HCT116 (cell line): ENCODE measurements at regions not wholly inside any gene's neighbourhood (a gene's known extent, or its start where the extent isn't known, plus 50 kb on each side); places are given as distances from the start of the nearest gene placed in this dataset.

Experiments used
- ATAC-seq: fragments of 200-7000 bp; cut with Tn5 transposase; 2 replicates; pipeline ENCODE4 v1.9.1; 2020; ENCODE audit warnings: mild to moderate bottlenecking, moderate library complexity
- BruUV-seq: library from RNA; stranded (reverse); fragments of 400-500 nt; replicated peaks from 2 replicates; lab custom pipeline; 2021; lab: Mats Ljungman, UMichigan
- CTCF ChIA-PET: fragments of 300-600 bp; sonication (Branson Sonifier 250); formaldehyde crosslinking; loops from one replicate; lab custom pipeline; 2021; ENCODE audit warnings: antibody characterized with exemption; lab: Charles Lee
- POLR2A ChIA-PET: fragments of 300-600, 350-600 bp; sonication (Branson Sonifier 250); formaldehyde crosslinking; loops from one replicate; lab custom pipeline; 2021; ENCODE audit warnings: antibody characterized with exemption; lab: Charles Lee
- RAD21 ChIA-PET, 2 experiments: fragments of 300-600 bp; sonication (Branson Sonifier 250); formaldehyde crosslinking; loops; one replicate each; lab custom pipeline; 2023; ENCODE audit warnings: low total read pairs in 2 of 2; ENCODE audit not compliant: uncharacterized antibody in 2 of 2, unreplicated experiment in 2 of 2, low non-redundant PET in 1 of 2; lab: Charles Lee
- DNase-seq: peaks from one replicate; pipeline ENCODE4 v3.0.0-alpha.2; 2010; ENCODE audit warnings: low read depth, low spot score
- H2AFZ ChIP-seq: fragments of 200-600 bp; shearing (Covaris generic), sonication (generic); 2 replicates; pipeline ENCODE4 v1.6.1; 2017; ENCODE audit warnings: low read depth, mixed run types, mixed read lengths, antibody characterized with exemption, low read length; ENCODE audit not compliant: poor library complexity, severe bottlenecking
- H3K27ac ChIP-seq: 2 replicates; pipeline ENCODE4 v1.5.1; 2012; ENCODE audit warnings: low read depth, low read length
- H3K27me3 ChIP-seq: fragments of 200-600 bp; sonication (generic); 2 replicates; pipeline ENCODE4 v1.6.1; 2016; ENCODE audit warnings: mixed run types, low read length, mixed read lengths; ENCODE audit not compliant: insufficient read depth
- H3K36me3 ChIP-seq, 2 experiments: fragments of 200-500 bp in 1 of 2; fragments of 200-600 bp in 1 of 2; sonication (Bioruptor generic) in 1 of 2; sonication (generic) in 1 of 2; 2 replicates each; pipeline versions ENCODE4 v1.5.1 to v1.6.1; 2014 to 2016; ENCODE audit warnings: low read length in 2 of 2, inconsistent platforms in 1 of 2, mixed read lengths in 1 of 2, mixed run types in 1 of 2; ENCODE audit not compliant: insufficient read depth in 2 of 2, control insufficient read depth in 1 of 2
- H3K4me1 ChIP-seq, 2 experiments: fragments of 200-600 bp in 1 of 2; sonication (generic) in 1 of 2; 2 replicates each; pipeline versions ENCODE4 v1.5.1 to v1.6.1; 2012 to 2017; ENCODE audit warnings: low read length in 2 of 2, inconsistent platforms in 1 of 2, mild to moderate bottlenecking in 1 of 2, mixed read lengths in 1 of 2, mixed run types in 1 of 2, moderate library complexity in 1 of 2; ENCODE audit not compliant: insufficient read depth in 2 of 2, control insufficient read depth in 1 of 2
- H3K4me2 ChIP-seq: fragments of 200-600 bp; sonication (generic); 2 replicates; pipeline ENCODE4 v1.6.1; 2017; ENCODE audit warnings: mixed run types, low read length, mixed read lengths
- H3K4me3 ChIP-seq, 2 experiments: fragments of 200-600 bp in 1 of 2; sonication (generic) in 1 of 2; replicated peaks in 1 of 2; 2 replicates each; pipeline ENCODE4 v1.5.1; 2011 to 2016; ENCODE audit warnings: low read length in 2 of 2, control low read depth in 1 of 2, low read depth in 1 of 2, mild to moderate bottlenecking in 1 of 2, mixed read lengths in 1 of 2, mixed run types in 1 of 2
- H3K79me2 ChIP-seq: fragments of 200-600 bp; sonication (generic); 2 replicates; pipeline ENCODE4 v1.6.1; 2017; ENCODE audit warnings: mild to moderate bottlenecking, mixed run types, low read length, moderate library complexity, mixed read lengths; ENCODE audit not compliant: insufficient read depth
- H3K9ac ChIP-seq: fragments of 200-600 bp; sonication (generic); 2 replicates; pipeline ENCODE4 v1.6.1; 2016; ENCODE audit warnings: low read length, mixed read lengths
- H3K9me2 ChIP-seq: fragments of 200-600 bp; sonication (generic), shearing (Covaris generic); 2 replicates; pipeline ENCODE4 v1.6.1; 2017; ENCODE audit warnings: mixed run types, mild to moderate bottlenecking, moderate library complexity; ENCODE audit not compliant: insufficient read depth
- H3K9me3 ChIP-seq, 2 experiments: fragments of 200-500 bp in 1 of 2; fragments of 200-600 bp in 1 of 2; sonication (Bioruptor generic) in 1 of 2; sonication (generic) in 1 of 2; 2 replicates each; pipeline ENCODE4 v1.6.1; 2014 to 2017; ENCODE audit warnings: low read length in 2 of 2, mixed read lengths in 2 of 2, inconsistent platforms in 1 of 2, low read depth in 1 of 2, mild to moderate bottlenecking in 1 of 2, mixed run types in 1 of 2, moderate library complexity in 1 of 2; ENCODE audit not compliant: control insufficient read depth in 1 of 2, insufficient read depth in 1 of 2
- H4K20me1 ChIP-seq: fragments of 200-600 bp; sonication (generic), shearing (Covaris generic); 2 replicates; pipeline ENCODE4 v1.6.1; 2017; ENCODE audit warnings: mixed run types, mild to moderate bottlenecking, moderate library complexity; ENCODE audit not compliant: insufficient read depth
- CTCF ChIP-seq, 3 experiments: fragments of 200-600 bp in 1 of 3; sonication (generic) in 1 of 3; IDR thresholded peaks in 2 of 3; conservative IDR thresholded peaks in 1 of 3; 2 replicates each; pipeline ENCODE4 v1.5.1; 2012 to 2017; ENCODE audit warnings: low read depth in 2 of 3, low read length in 2 of 3, antibody characterized with exemption in 1 of 3, borderline replicate concordance in 1 of 3, control low read depth in 1 of 3, mild to moderate bottlenecking in 1 of 3, mixed read lengths in 1 of 3, mixed run types in 1 of 3, moderate library complexity in 1 of 3; ENCODE audit not compliant: insufficient read depth in 1 of 3
- EZH2 ChIP-seq: fragments of 200-600 bp; sonication (generic); IDR thresholded peaks from 2 replicates; pipeline ENCODE4 v1.6.1; 2017; ENCODE audit warnings: antibody characterized with exemption, mixed run types
- POLR2A ChIP-seq: IDR thresholded peaks from 2 replicates; pipeline ENCODE4 v1.7.0; 2011; ENCODE audit warnings: borderline replicate concordance; ENCODE audit not compliant: insufficient read depth, insufficient read length; ENCODE audit errors: extremely low read depth
- intact Hi-C: fragments of 100-400 bp; cut with micrococcal nuclease; formaldehyde crosslinking; loops from 2 replicates; pipeline ENCODE4 v1.10.0; 2022
- TF ChIP-seq, protein P1 (sequence below): IDR thresholded peaks from 2 replicates; pipeline ENCODE4 v1.6.1; 2012
- TF ChIP-seq, protein P2 (sequence below): IDR thresholded peaks from 2 replicates; pipeline ENCODE4 v1.6.1; 2012

GRCh38 chr4:3637326-3638016 lies 105.2 kb upstream of the LRPAP1 start:
- H3K9me2 ChIP-seq: no peaks in the 10 kb centered on the region
- H3K27me3 ChIP-seq: no peaks in the 10 kb centered on the region
- intact Hi-C loops: no loop called here
- no peaks in the 10 kb centered on the region for H3K79me2 ChIP-seq
- ATAC-seq (no peak), DNase-seq (no peak)
- H3K36me3 ChIP-seq: no peaks in the 10 kb centered on the region
- H3K4me2 ChIP-seq: no peak overlapping the region
- peaks cover 0 to 6% of the 10 kb centered on the region in 2 experiments; a peak in 1 of 4 replicates for H3K4me1 ChIP-seq
- RAD21 ChIA-PET: no interaction called here
- no peaks in the 10 kb centered on the region for H3K9me3 ChIP-seq
- TF ChIP-seq EZH2 (no peak), CTCF (IDR thresholded peaks at IDR 0.05 in 2 of 3, conservative IDR thresholded peaks at IDR 0.05 in 1 of 3; ENCODE audit: borderline replicate concordance in 1 of 3, insufficient read depth in 1 of 3, low read depth in 2 of 3, low read length in 2 of 3) (no peak), POLR2A (no peak)
- TF ChIP-seq, protein P1, sequence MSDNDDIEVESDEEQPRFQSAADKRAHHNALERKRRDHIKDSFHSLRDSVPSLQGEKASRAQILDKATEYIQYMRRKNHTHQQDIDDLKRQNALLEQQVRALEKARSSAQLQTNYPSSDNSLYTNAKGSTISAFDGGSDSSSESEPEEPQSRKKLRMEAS: no peak
- TF ChIP-seq, protein P2, sequence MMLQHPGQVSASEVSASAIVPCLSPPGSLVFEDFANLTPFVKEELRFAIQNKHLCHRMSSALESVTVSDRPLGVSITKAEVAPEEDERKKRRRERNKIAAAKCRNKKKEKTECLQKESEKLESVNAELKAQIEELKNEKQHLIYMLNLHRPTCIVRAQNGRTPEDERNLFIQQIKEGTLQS: no peak
- CTCF ChIA-PET: no interaction called here
- no peak overlapping the region for H2AFZ ChIP-seq
- no peak overlapping the region for H3K27ac ChIP-seq
- no peak overlapping the region for H3K4me3 ChIP-seq
- POLR2A ChIA-PET: no interaction called here
- H4K20me1 ChIP-seq: no peaks in the 10 kb centered on the region
- no peak overlapping the region for H3K9ac ChIP-seq
- BruUV-seq: no TSS peak
